Middle frontal gyrus (tissue), 1 donor: ENCODE measurements at regions not wholly inside any gene's neighbourhood (a gene's known extent, or its start where the extent isn't known, plus 50 kb on each side); places are given as distances from the start of the nearest gene placed in this dataset.

Experiments
- DNase-seq: peaks from one replicate; pipeline ENCODE4 v3.0.0-alpha.2; 2015; ENCODE audit warnings: low spot score; ENCODE audit errors: extremely low spot score

- no peak for DNase-seq
Measured at GRCh38 chr2:14234911-14235310, 397.6 kb upstream of the LRATD1 start.

GRCh38 chr2:14235667-14236066, 396.9 kb upstream of the LRATD1 start:
- no peak for DNase-seq

- no peak for DNase-seq
Measured at GRCh38 chr2:14237902-14238301, 394.6 kb upstream of the LRATD1 start.

GRCh38 chr2:14239605-14240004, 392.9 kb upstream of the LRATD1 start:
- no peak for DNase-seq

- DNase-seq = no peak
Measured at GRCh38 chr2:14240868-14241267, 391.6 kb upstream of the LRATD1 start.

- DNase-seq = no peak
Measured at GRCh38 chr2:14245901-14246300, 386.6 kb upstream of the LRATD1 start.

GRCh38 chr2:14255135-14255820, 377.2 kb upstream of the LRATD1 start:
- no peak for DNase-seq

GRCh38 chr2:14256890-14257289, 375.6 kb upstream of the LRATD1 start:
- no peak for DNase-seq

- DNase-seq = no peak
Measured at GRCh38 chr2:14257801-14258507, 374.6 kb upstream of the LRATD1 start.

- DNase-seq = no peak
Measured at GRCh38 chr2:14261771-14262170, 370.7 kb upstream of the LRATD1 start.

- DNase-seq = no peak
Measured at GRCh38 chr2:14263053-14263452, 369.5 kb upstream of the LRATD1 start.

GRCh38 chr2:14270036-14270582, 362.4 kb upstream of the LRATD1 start:
- no peak for DNase-seq

GRCh38 chr2:14272396-14273075, 360.0 kb upstream of the LRATD1 start:
- no peak for DNase-seq

- no peak for DNase-seq
Measured at GRCh38 chr2:14273650-14274049, 358.9 kb upstream of the LRATD1 start.

GRCh38 chr2:14284244-14284643, 348.3 kb upstream of the LRATD1 start:
- no peak for DNase-seq

GRCh38 chr2:14285812-14286211, 346.7 kb upstream of the LRATD1 start:
- no peak for DNase-seq

- DNase-seq = no peak
Measured at GRCh38 chr2:14288016-14288415, 344.5 kb upstream of the LRATD1 start.

GRCh38 chr2:14292964-14293363, 339.6 kb upstream of the LRATD1 start:
- DNase-seq = no peak

- DNase-seq = no peak
Measured at GRCh38 chr2:14297340-14297739, 335.2 kb upstream of the LRATD1 start.

- no peak for DNase-seq
Measured at GRCh38 chr2:14297906-14298305, 334.6 kb upstream of the LRATD1 start.

- no peak for DNase-seq
Measured at GRCh38 chr2:14301331-14301730, 331.2 kb upstream of the LRATD1 start.
